GM21423 (cell line): ENCODE measurements at regions not wholly inside any gene's neighbourhood (a gene's known extent, or its start where the extent isn't known, plus 50 kb on each side); places are given as distances from the start of the nearest gene placed in this dataset.

ENCODE experiments used
- ATAC-seq: cut with Tn5 transposase; IDR thresholded peaks from one replicate; pipeline ENCODE4 v1.9.1; 2021; ENCODE audit warnings: mild to moderate bottlenecking, moderate library complexity; ENCODE audit not compliant: unreplicated experiment

DNA sequence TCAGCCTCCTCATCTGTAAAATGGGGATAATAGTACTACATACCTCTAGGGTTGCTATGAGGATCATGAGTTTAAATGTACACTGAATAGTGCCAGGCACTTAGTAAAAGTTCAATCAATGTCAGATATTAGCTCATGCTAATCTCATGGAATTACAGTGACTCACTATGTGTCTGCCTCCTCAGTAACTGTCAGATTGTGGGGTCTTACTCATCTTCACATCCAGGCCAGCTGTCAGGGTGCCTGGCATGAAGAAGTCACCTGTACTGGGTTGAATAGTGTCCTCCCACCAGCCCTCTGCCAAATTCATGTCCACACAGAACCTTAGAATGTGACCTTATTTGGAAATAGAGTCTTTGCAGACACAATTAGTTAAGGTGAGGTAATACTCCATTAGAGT is 54.3 kb upstream of the STIM2 start:
- no peak for ATAC-seq

DNA sequence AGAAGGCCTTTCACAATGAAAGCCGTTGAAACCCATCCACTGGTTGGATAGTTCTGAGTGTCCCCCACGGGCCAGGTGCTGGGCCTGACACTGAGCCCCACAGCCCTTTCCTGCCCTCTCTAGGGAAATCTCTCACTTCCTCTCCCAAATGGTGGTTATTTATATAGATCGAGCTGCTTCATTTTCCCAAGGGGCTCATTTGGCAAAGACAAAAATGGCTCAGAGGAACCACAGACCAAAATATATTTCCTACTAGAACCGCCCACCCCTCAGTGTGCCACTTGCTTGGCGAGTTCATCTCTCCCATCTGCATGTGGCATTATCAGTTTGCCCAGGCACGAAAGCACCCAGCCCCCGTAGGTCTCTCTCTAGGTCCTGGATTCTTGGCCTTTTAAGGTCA is 53.3 kb upstream of the STIM2 start:
- ATAC-seq, result peak; percentile 45

DNA sequence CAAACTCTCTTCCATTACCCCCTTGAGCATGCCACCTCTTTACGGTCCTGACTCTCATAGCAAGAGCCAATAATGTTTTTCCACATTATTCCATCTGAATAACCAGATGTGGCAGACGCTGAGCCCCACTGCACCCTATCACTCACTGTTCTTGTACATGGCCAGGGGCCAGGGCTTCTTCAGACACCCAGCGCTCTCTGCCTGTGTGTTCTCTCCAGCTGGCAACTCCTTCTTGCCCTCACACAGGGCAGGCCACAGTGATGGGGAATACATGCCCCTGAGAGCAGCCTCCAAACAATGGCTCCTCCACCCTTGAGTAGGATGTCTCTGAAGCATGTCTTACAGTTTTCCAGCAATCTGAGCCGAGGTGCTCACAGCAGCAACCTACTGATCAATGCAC is 50.8 kb upstream of the STIM2 start:
- no peak for ATAC-seq
